ENCODE measurements at regions not wholly inside any gene's neighbourhood (a gene's known extent, or its start where the extent isn't known, plus 50 kb on each side); places are given as distances from the start of the nearest gene placed in this dataset.

DNA sequence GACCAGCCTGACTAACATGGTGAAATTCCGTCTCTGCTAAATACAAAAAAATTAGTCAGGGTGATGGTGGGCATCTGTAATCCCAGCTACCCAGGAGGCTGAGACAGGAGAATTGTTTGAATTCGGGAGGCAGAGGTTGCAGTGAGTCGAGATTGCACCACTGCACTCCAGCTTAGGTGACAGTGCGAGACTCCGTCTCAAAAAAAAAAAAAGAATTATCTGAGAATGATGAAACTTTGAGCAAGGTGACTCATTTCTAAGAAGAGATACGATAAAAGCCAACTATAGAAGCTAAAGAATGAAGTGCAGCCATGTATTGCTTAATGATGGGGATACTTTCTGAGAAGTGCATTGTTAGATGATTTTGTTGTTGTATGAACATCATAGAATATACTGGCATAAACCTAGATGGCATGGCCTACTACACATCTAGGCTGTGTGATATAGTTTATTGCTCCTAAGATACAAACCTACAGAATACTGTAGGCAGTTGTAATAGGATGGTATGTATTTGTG lies 64.7 kb downstream of the SNRPE start:
- TF ChIP-seq NFIC (IDR thresholded peaks at IDR 0.05) (no peak), TCF12 (IDR thresholded peaks at IDR 0.05; ENCODE audit: low read depth) (no peak), YY1 (IDR thresholded peaks at IDR 0.05; ENCODE audit: low read depth) (no peak), TAF1 (IDR thresholded peaks at IDR 0.05; ENCODE audit: low read depth) (no peak), FOXM1 (IDR thresholded peaks at IDR 0.05; ENCODE audit: borderline replicate concordance, low read depth) (no peak), RAD21 (IDR thresholded peaks at IDR 0.05; ENCODE audit: low read depth) (no peak), ZBTB7A (IDR thresholded peaks at IDR 0.05; ENCODE audit: low read depth) (no peak), CEBPB (IDR thresholded peaks at IDR 0.05) (no peak), EP300 (IDR thresholded peaks at IDR 0.05; ENCODE audit: borderline replicate concordance) (no peak), TEAD4 (IDR thresholded peaks at IDR 0.05) (no peak), CREB1 (IDR thresholded peaks at IDR 0.05; ENCODE audit: low read depth) (no peak), EGR1 (IDR thresholded peaks at IDR 0.05) (no peak)
- TF ChIP-seq, protein P1, sequence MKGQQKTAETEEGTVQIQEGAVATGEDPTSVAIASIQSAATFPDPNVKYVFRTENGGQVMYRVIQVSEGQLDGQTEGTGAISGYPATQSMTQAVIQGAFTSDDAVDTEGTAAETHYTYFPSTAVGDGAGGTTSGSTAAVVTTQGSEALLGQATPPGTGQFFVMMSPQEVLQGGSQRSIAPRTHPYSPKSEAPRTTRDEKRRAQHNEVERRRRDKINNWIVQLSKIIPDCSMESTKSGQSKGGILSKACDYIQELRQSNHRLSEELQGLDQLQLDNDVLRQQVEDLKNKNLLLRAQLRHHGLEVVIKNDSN (IDR thresholded peaks at IDR 0.05) = no peak
- TF ChIP-seq, protein P2, sequence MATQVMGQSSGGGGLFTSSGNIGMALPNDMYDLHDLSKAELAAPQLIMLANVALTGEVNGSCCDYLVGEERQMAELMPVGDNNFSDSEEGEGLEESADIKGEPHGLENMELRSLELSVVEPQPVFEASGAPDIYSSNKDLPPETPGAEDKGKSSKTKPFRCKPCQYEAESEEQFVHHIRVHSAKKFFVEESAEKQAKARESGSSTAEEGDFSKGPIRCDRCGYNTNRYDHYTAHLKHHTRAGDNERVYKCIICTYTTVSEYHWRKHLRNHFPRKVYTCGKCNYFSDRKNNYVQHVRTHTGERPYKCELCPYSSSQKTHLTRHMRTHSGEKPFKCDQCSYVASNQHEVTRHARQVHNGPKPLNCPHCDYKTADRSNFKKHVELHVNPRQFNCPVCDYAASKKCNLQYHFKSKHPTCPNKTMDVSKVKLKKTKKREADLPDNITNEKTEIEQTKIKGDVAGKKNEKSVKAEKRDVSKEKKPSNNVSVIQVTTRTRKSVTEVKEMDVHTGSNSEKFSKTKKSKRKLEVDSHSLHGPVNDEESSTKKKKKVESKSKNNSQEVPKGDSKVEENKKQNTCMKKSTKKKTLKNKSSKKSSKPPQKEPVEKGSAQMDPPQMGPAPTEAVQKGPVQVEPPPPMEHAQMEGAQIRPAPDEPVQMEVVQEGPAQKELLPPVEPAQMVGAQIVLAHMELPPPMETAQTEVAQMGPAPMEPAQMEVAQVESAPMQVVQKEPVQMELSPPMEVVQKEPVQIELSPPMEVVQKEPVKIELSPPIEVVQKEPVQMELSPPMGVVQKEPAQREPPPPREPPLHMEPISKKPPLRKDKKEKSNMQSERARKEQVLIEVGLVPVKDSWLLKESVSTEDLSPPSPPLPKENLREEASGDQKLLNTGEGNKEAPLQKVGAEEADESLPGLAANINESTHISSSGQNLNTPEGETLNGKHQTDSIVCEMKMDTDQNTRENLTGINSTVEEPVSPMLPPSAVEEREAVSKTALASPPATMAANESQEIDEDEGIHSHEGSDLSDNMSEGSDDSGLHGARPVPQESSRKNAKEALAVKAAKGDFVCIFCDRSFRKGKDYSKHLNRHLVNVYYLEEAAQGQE (IDR thresholded peaks at IDR 0.05; ENCODE audit: low read depth) = no peak
- TF ChIP-seq, protein P3, sequence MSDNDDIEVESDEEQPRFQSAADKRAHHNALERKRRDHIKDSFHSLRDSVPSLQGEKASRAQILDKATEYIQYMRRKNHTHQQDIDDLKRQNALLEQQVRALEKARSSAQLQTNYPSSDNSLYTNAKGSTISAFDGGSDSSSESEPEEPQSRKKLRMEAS (IDR thresholded peaks at IDR 0.05) = no peak

DNA sequence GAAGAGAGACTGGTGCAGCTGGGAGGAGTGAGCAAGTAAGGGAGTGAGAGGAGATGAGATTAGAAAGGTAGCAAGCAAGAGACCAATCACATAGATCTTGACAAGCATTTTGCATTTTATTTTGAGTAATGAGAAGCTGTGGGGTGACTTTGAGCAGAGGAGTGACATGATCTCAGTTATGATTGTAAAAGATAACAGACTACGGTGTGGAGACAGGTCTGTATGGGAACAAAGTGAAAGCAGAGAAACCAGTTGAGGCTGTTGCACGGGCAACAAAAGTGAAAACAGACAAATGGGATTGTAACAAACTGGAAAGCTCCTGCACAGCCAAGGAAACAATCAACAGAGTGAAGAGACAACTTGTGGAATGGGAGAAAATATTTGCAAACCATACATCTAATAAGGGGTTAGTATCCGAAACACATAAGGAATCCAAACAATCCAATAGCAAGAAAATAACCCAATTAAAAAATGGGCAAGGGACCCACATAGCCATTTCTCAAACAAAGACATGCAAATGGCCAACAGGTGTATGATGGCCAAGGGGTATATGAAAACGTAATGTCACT lies 68.4 kb downstream of the SNRPE start:
- TF ChIP-seq, protein P2 (IDR thresholded peaks at IDR 0.05; ENCODE audit: low read depth) = no peak
- TF ChIP-seq NFIC (IDR thresholded peaks at IDR 0.05) = no peak
- no peak for TF ChIP-seq TCF12 (IDR thresholded peaks at IDR 0.05; ENCODE audit: low read depth)
- no peak for TF ChIP-seq TAF1 (IDR thresholded peaks at IDR 0.05; ENCODE audit: low read depth)
- TF ChIP-seq YY1 (IDR thresholded peaks at IDR 0.05; ENCODE audit: low read depth) = no peak
- no peak for TF ChIP-seq CREB1 (IDR thresholded peaks at IDR 0.05; ENCODE audit: low read depth)

DNA sequence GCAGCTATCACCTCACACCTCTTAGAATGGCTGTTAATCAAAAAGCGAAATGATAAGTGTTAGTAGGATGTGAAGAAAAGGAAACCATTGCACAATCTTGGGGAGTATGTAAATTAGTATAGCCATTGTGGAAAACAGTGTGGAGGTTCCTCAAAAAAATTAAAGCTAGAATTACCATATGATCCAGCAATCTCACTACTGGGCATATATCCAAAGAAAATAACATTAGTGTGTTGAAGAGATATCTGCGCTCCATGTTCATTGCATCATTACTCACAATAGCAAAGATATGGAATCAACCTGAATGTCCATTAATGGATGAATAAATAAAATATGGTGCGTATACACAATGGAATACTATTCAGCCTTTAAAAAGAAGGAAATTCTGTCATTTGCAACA lies 68.9 kb downstream of the SNRPE start:
- TF ChIP-seq EGR1 (IDR thresholded peaks at IDR 0.05) (no peak), TEAD4 (IDR thresholded peaks at IDR 0.05) (no peak), CEBPB (IDR thresholded peaks at IDR 0.05) (peak; percentile 9; the same call in 1 of the 2 replicates), EP300 (IDR thresholded peaks at IDR 0.05; ENCODE audit: borderline replicate concordance) (no peak), YY1 (IDR thresholded peaks at IDR 0.05; ENCODE audit: low read depth) (no peak), ZBTB7A (IDR thresholded peaks at IDR 0.05; ENCODE audit: low read depth) (no peak)

DNA sequence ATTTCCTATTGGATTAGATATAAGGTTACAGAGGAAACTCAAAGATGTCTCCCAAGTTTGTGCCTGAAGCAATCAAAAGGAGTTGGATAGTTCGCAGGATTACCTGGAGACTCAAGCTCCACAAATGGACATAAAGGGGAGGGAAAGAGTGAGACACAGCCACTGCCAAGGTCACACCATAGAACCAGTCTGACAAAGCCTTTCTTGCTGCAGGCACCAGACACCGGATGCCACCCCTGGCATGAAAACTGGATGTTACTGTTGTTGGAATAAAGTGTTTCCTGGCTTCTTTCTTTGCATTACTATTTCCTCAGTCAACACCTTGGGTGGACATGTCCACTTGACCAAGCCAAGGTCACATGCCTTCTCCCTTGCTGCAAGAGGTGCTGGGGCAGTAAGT lies 70.6 kb downstream of the SNRPE start:
- TF ChIP-seq TAF1 (IDR thresholded peaks at IDR 0.05; ENCODE audit: low read depth) (no peak), ZBTB7A (IDR thresholded peaks at IDR 0.05; ENCODE audit: low read depth) (no peak)

DNA sequence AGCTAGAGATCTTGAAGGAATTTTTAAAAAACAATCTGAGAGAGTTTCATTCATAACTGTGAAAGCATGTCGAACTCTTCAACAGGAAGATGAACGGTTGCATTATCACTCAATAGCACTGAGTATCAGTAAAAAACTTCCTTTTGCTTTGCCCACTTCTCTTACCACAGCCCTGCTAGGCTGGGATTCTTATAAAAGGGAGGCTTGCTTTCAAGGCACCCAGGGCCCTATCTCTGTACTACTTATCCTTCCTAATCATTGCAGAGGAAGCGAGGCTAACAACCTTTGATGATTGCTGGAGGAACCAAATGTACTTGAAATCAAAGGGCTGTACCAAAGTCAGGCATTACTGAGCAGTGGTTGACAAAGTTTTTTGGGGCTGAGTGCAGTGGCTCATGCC lies 71.2 kb downstream of the SNRPE start:
- TF ChIP-seq, protein P1 (IDR thresholded peaks at IDR 0.05) = no peak
- TF ChIP-seq, protein P2 (IDR thresholded peaks at IDR 0.05; ENCODE audit: low read depth) = no peak
- TF ChIP-seq ZBTB7A (IDR thresholded peaks at IDR 0.05; ENCODE audit: low read depth) (no peak), EP300 (IDR thresholded peaks at IDR 0.05; ENCODE audit: borderline replicate concordance) (no peak), YY1 (IDR thresholded peaks at IDR 0.05; ENCODE audit: low read depth) (no peak), CREB1 (IDR thresholded peaks at IDR 0.05; ENCODE audit: low read depth) (no peak), FOXM1 (IDR thresholded peaks at IDR 0.05; ENCODE audit: borderline replicate concordance, low read depth) (no peak), NFIC (IDR thresholded peaks at IDR 0.05) (no peak), EGR1 (IDR thresholded peaks at IDR 0.05) (no peak), TEAD4 (IDR thresholded peaks at IDR 0.05) (no peak), TAF1 (IDR thresholded peaks at IDR 0.05; ENCODE audit: low read depth) (no peak), TCF12 (IDR thresholded peaks at IDR 0.05; ENCODE audit: low read depth) (no peak), RAD21 (IDR thresholded peaks at IDR 0.05; ENCODE audit: low read depth) (no peak), CEBPB (IDR thresholded peaks at IDR 0.05) (no peak)
- TF ChIP-seq, protein P3 (IDR thresholded peaks at IDR 0.05) = no peak

All from Ishikawa (cell line).